ENCODE measurements at regions not wholly inside any gene's neighbourhood (a gene's known extent, or its start where the extent isn't known, plus 50 kb on each side); places are given as distances from the start of the nearest gene placed in this dataset.

DNA sequence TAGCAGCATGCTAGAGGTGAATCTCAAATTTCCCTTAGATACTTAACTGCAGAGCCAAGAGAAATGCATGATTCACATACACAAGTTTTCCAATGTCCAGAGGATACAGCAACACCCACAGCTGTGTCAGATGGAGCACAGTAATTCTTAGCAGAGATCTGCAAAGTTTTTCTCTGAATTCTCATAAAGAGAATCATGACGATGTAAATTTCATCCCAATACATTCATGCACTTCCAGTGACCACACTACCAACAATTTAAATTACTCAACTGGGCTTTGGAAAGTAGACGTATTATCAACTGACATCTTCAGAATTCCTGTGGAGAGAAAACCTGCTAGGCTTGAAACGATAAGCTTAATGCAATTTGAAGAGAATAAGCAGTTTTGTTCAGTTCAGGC lies 378.8 kb upstream of the TLE4 start:
- no peaks in the 10 kb centered on the region for H3K9me3 Mint-ChIP-seq
- no peak overlapping the region for H3K4me3 Mint-ChIP-seq
- no peak for DNase-seq
- no peaks in the 10 kb centered on the region for H3K4me1 Mint-ChIP-seq
- no peak overlapping the region for H3K27ac Mint-ChIP-seq
- peaks cover 0 to 2% (median 0%) of the 10 kb centered on the region in 3 donors for H3K27me3 Mint-ChIP-seq (ENCODE audit: low read depth in 3 of 3)
- no peaks in the 10 kb centered on the region for H3K36me3 Mint-ChIP-seq

DNA sequence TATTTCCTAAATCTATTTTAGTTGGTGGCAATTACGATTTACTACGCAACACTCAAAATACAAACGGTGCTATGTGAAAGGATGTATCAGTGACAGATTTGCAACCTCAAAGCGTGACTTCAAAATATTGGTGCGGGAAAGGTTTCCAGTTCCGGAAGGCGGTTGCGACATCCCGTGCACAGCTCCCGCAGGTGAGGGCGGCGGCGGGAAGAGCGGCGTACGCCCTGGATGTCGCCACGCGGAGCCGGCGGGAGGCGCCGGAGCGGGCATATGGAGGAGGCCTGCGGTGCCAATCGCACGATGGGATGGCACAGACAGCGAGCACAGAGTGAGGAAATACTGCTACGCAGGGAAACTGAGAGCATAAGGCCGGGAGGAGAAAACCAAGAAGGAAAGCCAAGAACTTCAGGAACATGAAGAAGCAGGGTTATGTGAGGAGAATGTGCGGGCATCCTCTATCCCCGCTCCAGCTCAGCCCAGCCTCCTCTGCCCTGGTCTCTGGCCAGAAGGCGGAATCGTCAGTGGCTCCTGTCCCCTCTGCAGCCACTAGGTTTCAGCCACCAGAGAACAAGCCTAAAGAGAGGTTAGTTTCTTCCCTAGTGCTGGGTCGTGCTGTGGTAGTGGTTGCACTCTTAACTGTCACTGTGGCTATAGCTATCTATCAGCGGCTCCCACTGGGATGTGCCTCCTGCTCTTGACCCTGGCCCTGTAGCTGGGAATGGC lies 378.1 kb upstream of the TLE4 start:
- no peaks in the 10 kb centered on the region for H3K36me3 Mint-ChIP-seq
- no peaks in the 10 kb centered on the region for H3K9me3 Mint-ChIP-seq
- H3K4me1 Mint-ChIP-seq, result no peaks in the 10 kb centered on the region
- peaks cover 0 to 2% (median 0%) of the 10 kb centered on the region in 3 donors for H3K27me3 Mint-ChIP-seq (ENCODE audit: low read depth in 3 of 3)
- H3K4me3 Mint-ChIP-seq, result no peak overlapping the region
- no peak overlapping the region for H3K27ac Mint-ChIP-seq
- no peak for DNase-seq

DNA sequence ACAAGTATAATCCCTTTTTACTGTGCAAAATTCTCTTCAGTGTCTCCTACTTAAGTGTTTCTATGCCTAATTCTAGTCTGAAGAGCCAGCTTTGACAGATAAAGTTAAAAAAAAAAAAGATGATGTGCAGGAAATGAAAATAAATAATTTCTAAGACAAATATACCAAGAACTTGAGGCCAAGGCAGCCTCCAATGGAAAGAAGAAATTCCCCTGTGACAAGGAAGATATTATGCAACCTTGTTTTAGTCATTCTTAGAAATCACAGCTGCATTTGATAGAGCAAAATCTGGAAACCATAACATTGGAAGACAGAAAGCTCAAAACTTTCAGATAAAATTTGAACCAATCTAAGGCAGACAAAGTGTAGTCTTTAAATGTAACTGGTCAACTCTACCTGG lies 375.9 kb upstream of the TLE4 start:
- Mint-ChIP-seq H3K4me1 (no peaks in the 10 kb centered on the region), H3K27me3 (ENCODE audit: low read depth in 3 of 3) (peaks cover 0 to 2% (median 0%) of the 10 kb centered on the region in 3 donors), H3K36me3 (no peaks in the 10 kb centered on the region), H3K9me3 (no peaks in the 10 kb centered on the region), H3K27ac (no peak overlapping the region), H3K4me3 (no peak overlapping the region)
- DNase-seq, result no peak

DNA sequence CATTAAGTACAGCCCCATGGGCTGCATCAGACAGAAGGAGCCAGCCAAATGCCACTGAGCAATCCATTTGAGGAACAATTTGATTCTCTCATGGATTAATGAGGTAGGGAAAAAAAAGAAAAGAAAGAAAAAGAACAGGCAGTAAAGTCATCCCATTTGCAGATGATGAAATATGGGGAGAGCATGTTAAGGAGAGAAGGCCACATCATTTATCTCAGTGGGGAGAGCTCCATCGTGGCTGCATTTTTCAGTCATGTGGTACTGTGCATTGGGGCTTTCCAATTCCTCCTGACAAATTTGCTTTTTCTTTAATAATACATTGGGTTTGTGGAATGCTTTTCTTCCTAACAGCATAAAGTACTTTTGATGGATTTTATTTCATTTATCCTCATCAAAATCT lies 375.2 kb upstream of the TLE4 start:
- Mint-ChIP-seq H3K36me3 (no peaks in the 10 kb centered on the region), H3K9me3 (no peaks in the 10 kb centered on the region), H3K4me1 (no peaks in the 10 kb centered on the region), H3K4me3 (no peak overlapping the region), H3K27ac (no peak overlapping the region), H3K27me3 (ENCODE audit: low read depth in 3 of 3) (peaks cover 0 to 2% (median 0%) of the 10 kb centered on the region in 3 donors)
- no peak for DNase-seq

DNA sequence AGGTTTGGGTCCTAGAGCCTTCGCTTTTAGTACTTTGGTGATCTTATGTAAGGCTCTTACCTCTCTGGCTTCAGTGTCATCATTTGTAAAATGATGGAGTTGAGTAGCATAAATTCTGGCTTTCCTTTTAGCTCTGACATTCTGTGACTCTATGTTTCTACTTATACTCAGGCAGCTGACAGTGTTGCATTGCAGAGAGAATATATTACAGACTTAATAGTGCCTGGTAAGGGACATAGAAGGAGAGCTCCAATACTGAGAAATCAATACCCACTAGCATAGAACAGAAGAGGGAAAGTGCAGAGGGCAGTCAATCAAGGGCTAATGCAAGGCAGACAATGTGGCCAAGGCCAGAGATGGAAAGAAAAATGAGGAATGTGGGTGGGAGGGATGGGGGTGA lies 371.4 kb upstream of the TLE4 start:
- H3K4me3 Mint-ChIP-seq, result no peak overlapping the region
- H3K4me1 Mint-ChIP-seq, result no peaks in the 10 kb centered on the region
- H3K36me3 Mint-ChIP-seq, result no peaks in the 10 kb centered on the region
- H3K9me3 Mint-ChIP-seq, result no peaks in the 10 kb centered on the region
- DNase-seq, result no peak
- H3K27me3 Mint-ChIP-seq (ENCODE audit: low read depth in 3 of 3), result peaks cover 0 to 2% (median 0%) of the 10 kb centered on the region in 3 donors
- no peak overlapping the region for H3K27ac Mint-ChIP-seq

DNA sequence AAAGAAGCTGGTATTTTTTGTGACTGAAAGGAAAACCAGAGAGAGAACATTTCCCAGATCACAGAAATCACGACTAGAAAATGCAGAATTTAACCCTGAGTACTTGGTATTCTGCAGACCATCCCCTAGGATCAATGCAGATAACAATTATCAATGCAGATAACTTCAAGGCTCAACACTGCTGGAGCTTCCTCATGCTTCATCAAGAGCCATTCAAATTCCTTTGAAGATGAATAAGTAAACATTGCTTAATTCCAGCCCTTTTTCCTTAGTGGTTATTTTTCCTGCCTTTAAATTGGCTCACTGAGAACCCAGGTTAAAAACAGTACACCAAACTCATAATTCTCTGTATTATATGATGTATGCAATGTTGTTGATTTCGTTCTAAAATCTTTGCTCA lies 370.1 kb upstream of the TLE4 start:
- no peak for DNase-seq
- Mint-ChIP-seq H3K4me3 (no peak overlapping the region), H3K36me3 (no peaks in the 10 kb centered on the region), H3K4me1 (no peaks in the 10 kb centered on the region), H3K9me3 (no peaks in the 10 kb centered on the region), H3K27me3 (ENCODE audit: low read depth in 3 of 3) (peaks cover 0 to 2% (median 0%) of the 10 kb centered on the region in 3 donors), H3K27ac (no peak overlapping the region)

DNA sequence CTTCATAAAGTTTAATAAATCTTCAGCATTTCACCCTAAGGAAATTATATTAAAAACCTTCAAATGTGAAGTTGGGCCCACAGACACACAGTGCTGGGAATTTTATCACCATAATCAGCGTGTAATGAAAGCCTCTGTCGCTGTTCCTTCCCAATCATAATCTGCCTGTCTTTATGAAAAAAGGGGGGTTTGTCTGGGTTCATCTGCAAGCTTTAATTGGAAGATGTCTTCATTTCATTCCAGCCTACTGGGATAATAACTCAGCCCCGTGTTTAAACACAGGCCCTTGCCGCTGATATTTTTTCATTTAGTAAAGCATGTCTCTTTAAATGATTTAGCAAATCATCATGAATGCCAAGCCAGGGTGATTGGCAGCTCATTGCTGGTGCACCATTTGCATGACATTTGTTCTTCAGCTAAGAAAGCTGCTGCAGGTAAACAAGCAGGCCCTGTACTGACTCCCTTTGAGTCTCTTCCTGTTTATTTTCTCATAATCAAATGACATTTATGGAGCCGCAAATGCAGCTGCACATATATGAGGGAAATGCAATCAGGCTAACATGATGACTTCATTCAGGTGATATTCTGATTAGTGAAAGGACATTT lies 362.9 kb upstream of the TLE4 start:
- DNase-seq, result no peak
- no peak overlapping the region for H3K4me3 Mint-ChIP-seq
- no peaks in the 10 kb centered on the region for H3K36me3 Mint-ChIP-seq
- H3K27ac Mint-ChIP-seq, result no peak overlapping the region
- H3K4me1 Mint-ChIP-seq, result no peaks in the 10 kb centered on the region
- H3K27me3 Mint-ChIP-seq (ENCODE audit: low read depth in 3 of 3), result no peaks in the 10 kb centered on the region
- H3K9me3 Mint-ChIP-seq, result no peaks in the 10 kb centered on the region

DNA sequence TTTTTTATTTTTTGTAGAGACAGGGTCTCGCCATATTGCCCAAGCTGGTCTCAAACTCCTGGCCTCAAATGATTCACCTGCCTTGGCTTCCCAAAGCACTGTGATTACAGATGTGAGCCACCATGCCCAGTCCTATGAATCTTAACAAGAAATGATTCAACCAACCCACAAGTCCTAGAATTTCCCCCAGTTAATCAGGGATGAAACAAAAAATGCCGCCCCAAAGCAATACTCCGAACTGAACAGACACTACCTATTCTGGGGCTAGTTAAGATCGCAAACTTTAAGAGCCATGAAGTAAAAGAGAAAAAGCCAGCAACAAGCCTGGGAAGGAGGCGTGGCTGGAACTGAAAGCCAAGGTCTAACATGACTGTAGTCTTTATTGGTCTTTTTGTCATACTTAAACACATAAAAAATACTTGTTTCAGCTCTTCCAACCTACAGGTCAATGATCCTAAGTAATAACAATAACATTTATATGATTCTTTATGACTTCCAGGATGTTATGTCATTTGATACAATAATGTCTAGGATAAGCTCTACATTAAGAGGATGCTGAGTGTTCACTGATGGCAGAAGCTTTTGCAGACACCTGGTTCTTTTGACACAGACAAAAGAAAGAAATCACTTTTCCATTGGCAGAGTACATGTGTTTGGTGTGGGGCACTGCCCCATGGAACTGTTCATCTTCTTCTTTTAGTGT lies 361.1 kb upstream of the TLE4 start:
- no peaks in the 10 kb centered on the region for H3K9me3 Mint-ChIP-seq
- H3K4me3 Mint-ChIP-seq, result no peak overlapping the region
- H3K27ac Mint-ChIP-seq, result no peak overlapping the region
- no peaks in the 10 kb centered on the region for H3K27me3 Mint-ChIP-seq (ENCODE audit: low read depth in 3 of 3)
- no peak for DNase-seq
- no peaks in the 10 kb centered on the region for H3K4me1 Mint-ChIP-seq
- H3K36me3 Mint-ChIP-seq, result no peaks in the 10 kb centered on the region

DNA sequence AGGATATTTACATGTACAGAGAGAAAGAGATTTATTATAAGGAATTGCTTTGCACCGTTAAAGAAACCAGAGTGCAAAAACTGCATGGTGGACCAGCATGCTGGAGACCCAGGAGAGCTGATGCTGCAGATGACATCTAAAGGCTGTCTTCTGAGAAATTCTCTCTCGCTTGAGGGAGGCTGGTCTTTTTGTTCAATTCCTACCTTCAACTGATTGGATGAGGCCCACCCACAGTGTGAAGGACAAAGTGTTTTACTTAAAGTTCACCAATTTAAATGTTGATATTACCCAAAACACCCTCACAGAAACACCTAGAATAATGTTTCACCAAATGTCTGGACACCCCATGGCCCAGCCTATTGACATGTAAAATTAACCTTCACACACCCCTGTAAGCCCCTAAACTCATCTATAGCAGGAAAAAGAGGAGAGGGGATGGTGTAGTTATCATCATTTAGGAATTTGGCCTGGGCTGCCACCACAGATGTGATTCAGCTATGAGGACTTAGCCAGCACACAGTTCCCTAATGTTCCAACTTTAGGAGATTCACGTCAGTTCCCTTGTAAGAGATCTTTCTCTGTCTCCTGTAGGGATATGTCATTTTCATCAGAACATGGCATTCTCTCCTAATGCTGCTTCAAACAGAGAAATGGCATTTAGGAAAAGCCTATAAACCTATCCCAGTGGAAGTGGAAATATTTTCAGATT lies 358.2 kb upstream of the TLE4 start:
- Mint-ChIP-seq H3K4me3 (no peak overlapping the region), H3K4me1 (no peaks in the 10 kb centered on the region), H3K27ac (no peak overlapping the region), H3K27me3 (ENCODE audit: low read depth in 3 of 3) (no peaks in the 10 kb centered on the region), H3K36me3 (no peaks in the 10 kb centered on the region), H3K9me3 (peaks cover 0 to 3% (median 0%) of the 10 kb centered on the region in 6 donors)
- no peak for DNase-seq

DNA sequence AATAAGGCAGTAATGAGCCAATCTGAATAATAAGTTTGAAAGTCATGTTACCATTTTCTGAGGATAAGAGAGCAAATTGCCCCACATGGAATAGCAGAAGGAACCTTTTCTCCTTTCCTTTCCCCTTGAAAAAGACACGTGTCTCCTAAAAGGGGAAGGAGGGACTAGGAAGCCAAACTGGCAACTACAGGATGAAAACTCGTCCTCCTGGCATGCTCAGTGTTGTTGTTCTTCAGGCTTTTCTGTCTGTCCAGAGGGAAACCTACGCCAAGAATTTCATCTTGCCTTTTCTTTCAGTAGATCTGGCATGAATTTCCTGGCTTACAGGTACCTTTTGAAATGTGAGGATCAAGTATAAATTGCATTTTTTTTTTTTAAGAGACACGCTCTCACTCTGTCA lies 355.9 kb upstream of the TLE4 start:
- no peak for DNase-seq
- Mint-ChIP-seq H3K27ac (no peak overlapping the region), H3K27me3 (ENCODE audit: low read depth in 3 of 3) (no peaks in the 10 kb centered on the region), H3K9me3 (peaks cover 0 to 3% (median 0%) of the 10 kb centered on the region in 6 donors), H3K36me3 (no peaks in the 10 kb centered on the region), H3K4me3 (no peak overlapping the region), H3K4me1 (no peaks in the 10 kb centered on the region)

DNA sequence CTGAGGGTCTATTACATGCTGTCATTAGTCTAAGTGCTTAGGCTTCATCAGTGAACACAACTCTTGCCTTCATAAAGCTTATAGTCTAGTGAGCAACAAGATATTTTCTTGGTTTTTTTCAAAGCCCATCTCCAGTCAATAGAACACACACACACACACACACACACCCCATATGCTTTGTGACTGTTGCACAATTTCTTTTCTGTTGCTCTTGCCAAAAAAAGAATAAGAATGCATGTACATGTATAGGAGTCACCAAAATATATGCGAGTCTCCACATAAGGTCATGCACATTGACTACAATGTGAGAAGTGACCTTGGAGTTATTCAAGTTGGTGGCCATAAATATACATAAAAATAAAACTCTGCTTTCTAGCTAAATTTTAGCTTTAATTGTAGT lies 351.5 kb upstream of the TLE4 start:
- Mint-ChIP-seq H3K27ac (no peak overlapping the region), H3K4me1 (no peaks in the 10 kb centered on the region)
- DNase-seq, result no peak

DNA sequence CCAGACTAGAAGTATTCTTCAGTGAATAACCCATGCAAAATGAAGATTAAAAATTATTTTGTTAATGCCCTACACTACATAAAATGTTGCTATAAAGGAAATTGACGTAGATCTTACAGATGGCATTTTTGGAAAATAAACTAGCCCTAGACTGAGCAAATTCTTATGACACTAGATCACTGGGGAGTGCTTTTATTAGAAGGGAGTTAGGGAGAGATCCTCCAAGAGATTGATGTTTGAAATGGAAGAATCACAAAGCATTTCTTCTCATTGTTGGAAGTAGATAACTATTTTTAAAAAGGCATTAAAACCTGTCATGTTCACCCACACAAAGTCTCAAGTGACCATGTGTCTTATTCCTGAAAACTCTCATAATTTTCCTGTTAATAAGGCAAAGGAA lies 351.1 kb upstream of the TLE4 start:
- H3K27me3 Mint-ChIP-seq (ENCODE audit: low read depth in 3 of 3), result no peaks in the 10 kb centered on the region
- H3K27ac Mint-ChIP-seq, result no peak overlapping the region
- no peaks in the 10 kb centered on the region for H3K4me1 Mint-ChIP-seq
- H3K36me3 Mint-ChIP-seq, result no peaks in the 10 kb centered on the region
- H3K4me3 Mint-ChIP-seq, result no peak overlapping the region
- H3K9me3 Mint-ChIP-seq, result peaks cover 0 to 6% (median under 1%) of the 10 kb centered on the region in 6 donors
- DNase-seq, result no peak

More for the DNA sequence above, 351.5 kb upstream of the TLE4 start:
- Mint-ChIP-seq H3K9me3 (peaks cover 0 to 6% (median under 1%) of the 10 kb centered on the region in 6 donors), H3K36me3 (no peaks in the 10 kb centered on the region), H3K4me3 (no peak overlapping the region), H3K27me3 (ENCODE audit: low read depth in 3 of 3) (no peaks in the 10 kb centered on the region)

DNA sequence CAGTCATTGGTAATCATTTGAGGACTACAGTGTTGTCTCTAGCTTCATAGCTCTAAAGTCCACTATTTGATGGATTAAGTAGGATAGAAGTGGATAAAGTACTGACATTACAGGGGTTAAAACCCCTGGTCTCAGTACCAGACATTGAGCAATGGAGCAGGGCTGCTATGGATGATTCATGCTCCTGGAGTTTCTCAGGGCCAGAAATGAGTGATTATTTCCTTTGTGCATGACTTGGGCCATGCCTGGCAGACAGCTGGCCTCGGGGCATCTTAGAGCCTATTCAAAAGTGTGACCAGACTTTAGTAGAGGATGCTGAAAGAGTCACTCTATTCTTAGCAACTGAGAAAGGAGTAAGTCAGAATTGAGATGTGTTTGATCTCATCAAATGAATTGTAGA lies 350.7 kb upstream of the TLE4 start:
- Mint-ChIP-seq H3K9me3 (peaks cover 0 to 6% (median under 1%) of the 10 kb centered on the region in 6 donors), H3K27ac (no peak overlapping the region), H3K27me3 (ENCODE audit: low read depth in 3 of 3) (no peaks in the 10 kb centered on the region), H3K4me1 (no peaks in the 10 kb centered on the region), H3K36me3 (no peaks in the 10 kb centered on the region), H3K4me3 (no peak overlapping the region)
- no peak for DNase-seq

DNA sequence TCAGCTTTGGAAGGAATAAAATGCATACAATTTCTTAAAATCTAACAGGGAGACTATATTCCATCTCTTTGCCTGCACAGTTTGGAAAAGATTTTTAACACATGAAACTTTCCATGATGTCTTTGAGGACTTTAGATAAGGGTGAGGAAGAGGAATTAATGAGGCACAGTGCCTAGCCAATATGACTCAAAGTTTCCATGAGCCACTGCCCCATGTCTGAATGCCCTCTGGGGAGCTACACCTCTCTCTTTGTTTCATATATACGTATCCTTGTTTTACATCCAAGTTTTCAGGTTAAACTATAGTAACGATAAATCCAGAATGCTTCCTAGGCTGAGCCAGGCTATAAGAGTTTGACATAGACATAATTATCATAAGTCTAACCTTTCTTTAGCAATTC lies 349.3 kb upstream of the TLE4 start:
- DNase-seq, result no peak
- H3K36me3 Mint-ChIP-seq, result no peaks in the 10 kb centered on the region
- no peak overlapping the region for H3K27ac Mint-ChIP-seq
- H3K4me1 Mint-ChIP-seq, result no peaks in the 10 kb centered on the region
- H3K27me3 Mint-ChIP-seq (ENCODE audit: low read depth in 3 of 3), result no peaks in the 10 kb centered on the region
- H3K9me3 Mint-ChIP-seq, result peaks cover 0 to 7% (median under 1%) of the 10 kb centered on the region in 6 donors
- no peak overlapping the region for H3K4me3 Mint-ChIP-seq
